ENCODE measurements at regions not wholly inside any gene's neighbourhood (a gene's known extent, or its start where the extent isn't known, plus 50 kb on each side); places are given as distances from the start of the nearest gene placed in this dataset.
"Not testable (repeated sequence)": the region's sequence is repeated elsewhere in the genome, so short reads cannot be mapped to it uniquely, and the experiment has no call there.

- no peak for ATAC-seq (ENCODE audit: low read depth)
- DNase-seq, result no peak
- no peak overlapping the region for H3K27ac Mint-ChIP-seq
- H3K9me3 Mint-ChIP-seq, result no peaks in the 10 kb centered on the region
- intact Hi-C loops (cut with micrococcal nuclease), result no loop called here
- H3K36me3 Mint-ChIP-seq (ENCODE audit: low read depth), result no peaks in the 10 kb centered on the region
- CTCF ChIA-PET, result no interaction called here
- H3K4me3 Mint-ChIP-seq, result no peak overlapping the region
- no peaks in the 10 kb centered on the region for H3K4me1 Mint-ChIP-seq
- no peaks in the 10 kb centered on the region for H3K27me3 Mint-ChIP-seq
- no peak for TF ChIP-seq CTCF (IDR thresholded peaks at IDR 0.05)
- POLR2A ChIA-PET, result no interaction called here
Measured at GRCh38 chr4:59503731-59504130, 1696.4 kb upstream of the ADGRL3 start.

DNA sequence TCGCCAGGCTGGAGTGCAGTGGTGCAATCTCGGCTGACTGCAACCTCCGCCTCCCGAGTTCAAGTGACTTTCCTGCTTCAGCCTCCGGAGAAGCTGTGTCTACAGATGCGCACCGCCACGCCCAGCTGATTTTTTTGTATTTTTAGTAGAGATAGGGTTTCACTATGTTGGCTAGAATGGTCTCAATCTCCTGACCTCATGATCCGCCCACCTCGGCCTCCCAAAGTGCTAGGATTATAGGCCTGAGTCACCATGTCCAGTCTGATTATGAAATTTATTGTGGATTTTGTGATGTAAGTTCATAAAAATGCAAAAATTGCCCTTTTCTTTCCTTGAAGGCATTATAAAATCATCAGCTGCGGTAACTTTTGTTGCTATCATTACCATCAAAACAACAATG is 1688.3 kb upstream of the ADGRL3 start:
- intact Hi-C loops (cut with micrococcal nuclease); ATAC-seq (ENCODE audit: low read depth); DNase-seq; H3K4me1 Mint-ChIP-seq; H3K27ac Mint-ChIP-seq; H3K27me3 Mint-ChIP-seq; H3K9me3 Mint-ChIP-seq; POLR2A ChIA-PET; CTCF ChIA-PET; H3K36me3 Mint-ChIP-seq (ENCODE audit: low read depth); H3K4me3 Mint-ChIP-seq: not testable (repeated sequence)

GRCh38 chr4:59517007-59517406 is 1683.1 kb upstream of the ADGRL3 start:
- TF ChIP-seq CTCF (IDR thresholded peaks at IDR 0.05), result no peak
- Mint-ChIP-seq H3K4me3 (no peak overlapping the region), H3K27me3 (no peaks in the 10 kb centered on the region), H3K36me3 (ENCODE audit: low read depth) (no peaks in the 10 kb centered on the region), H3K9me3 (no peaks in the 10 kb centered on the region), H3K27ac (no peak overlapping the region), H3K4me1 (no peaks in the 10 kb centered on the region)
- ATAC-seq (ENCODE audit: low read depth) (no peak), DNase-seq (no peak)
- CTCF ChIA-PET, result no interaction called here
- POLR2A ChIA-PET, result no interaction called here
- intact Hi-C loops (cut with micrococcal nuclease), result no loop called here

GRCh38 chr4:59518005-59518823 is 1681.9 kb upstream of the ADGRL3 start:
- DNase-seq (no peak), ATAC-seq (ENCODE audit: low read depth) (no peak)
- ChIA-PET POLR2A (no interaction called here), CTCF (no interaction called here)
- intact Hi-C loops (cut with micrococcal nuclease), result no loop called here
- no peaks in the 10 kb centered on the region for H3K4me1 Mint-ChIP-seq
- no peak for TF ChIP-seq CTCF (IDR thresholded peaks at IDR 0.05)
- no peak overlapping the region for H3K27ac Mint-ChIP-seq
- H3K4me3 Mint-ChIP-seq, result no peak overlapping the region
- no peaks in the 10 kb centered on the region for H3K36me3 Mint-ChIP-seq (ENCODE audit: low read depth)
- H3K9me3 Mint-ChIP-seq, result no peaks in the 10 kb centered on the region
- H3K27me3 Mint-ChIP-seq, result no peaks in the 10 kb centered on the region

DNA sequence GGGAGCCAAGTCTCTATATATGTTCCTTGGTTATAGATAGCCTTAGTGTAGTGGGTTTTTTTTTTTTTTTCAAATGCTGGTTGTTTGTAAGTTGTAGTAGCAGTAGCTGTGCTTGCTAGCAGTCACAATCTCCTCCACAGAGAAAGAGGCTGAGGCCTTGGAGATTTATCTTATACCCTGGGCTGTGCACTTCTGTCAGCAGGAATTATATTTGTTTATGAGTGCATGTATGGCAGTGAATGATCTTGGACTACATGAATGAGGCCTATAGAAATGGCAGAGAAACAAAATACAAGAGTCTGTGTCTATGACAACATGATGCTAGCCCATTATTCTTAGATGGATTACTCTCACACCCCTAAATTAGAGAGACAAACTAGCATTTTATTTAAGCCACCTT is 1674.2 kb upstream of the ADGRL3 start:
- H3K27ac Mint-ChIP-seq, result no peak overlapping the region
- no peaks in the 10 kb centered on the region for H3K27me3 Mint-ChIP-seq
- no peak for DNase-seq
- no peaks in the 10 kb centered on the region for H3K36me3 Mint-ChIP-seq (ENCODE audit: low read depth)
- no peaks in the 10 kb centered on the region for H3K4me1 Mint-ChIP-seq
- POLR2A ChIA-PET, result no interaction called here
- H3K4me3 Mint-ChIP-seq, result no peak overlapping the region
- CTCF ChIA-PET, result no interaction called here
- TF ChIP-seq CTCF (IDR thresholded peaks at IDR 0.05), result no peak
- peaks cover 2% of the 10 kb centered on the region for H3K9me3 Mint-ChIP-seq
- no peak for ATAC-seq (ENCODE audit: low read depth)
- intact Hi-C loops (cut with micrococcal nuclease), result no loop called here

DNA sequence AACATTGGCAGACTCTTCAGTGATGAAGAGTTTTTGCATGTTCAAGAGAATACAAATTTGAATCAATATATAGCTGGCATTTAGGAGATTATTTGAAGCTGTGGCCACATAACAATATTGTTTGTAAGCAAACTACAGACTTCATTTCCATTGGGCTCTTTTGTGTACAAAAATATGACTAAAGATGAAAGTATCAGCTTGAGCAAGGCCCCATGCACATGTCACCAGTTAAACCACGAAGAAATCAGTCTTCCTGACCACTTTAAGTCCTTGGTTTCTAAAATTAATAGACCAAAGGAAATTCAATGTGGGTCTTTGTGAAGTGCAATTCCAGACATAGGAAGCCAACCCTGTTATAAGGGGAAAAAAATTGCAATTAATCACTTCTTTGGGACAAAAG is 1664.6 kb upstream of the ADGRL3 start:
- CTCF ChIA-PET, result no interaction called here
- POLR2A ChIA-PET, result no interaction called here
- H3K4me1 Mint-ChIP-seq, result no peaks in the 10 kb centered on the region
- H3K27ac Mint-ChIP-seq, result no peak overlapping the region
- H3K9me3 Mint-ChIP-seq, result no peaks in the 10 kb centered on the region
- ATAC-seq (ENCODE audit: low read depth) (no peak), DNase-seq (no peak)
- no peak overlapping the region for H3K4me3 Mint-ChIP-seq
- TF ChIP-seq CTCF (IDR thresholded peaks at IDR 0.05), result no peak
- H3K36me3 Mint-ChIP-seq (ENCODE audit: low read depth), result no peaks in the 10 kb centered on the region
- intact Hi-C loops (cut with micrococcal nuclease), result no loop called here
- H3K27me3 Mint-ChIP-seq, result no peaks in the 10 kb centered on the region
